ENCODE measurements at regions not wholly inside any gene's neighbourhood (a gene's known extent, or its start where the extent isn't known, plus 50 kb on each side); places are given as distances from the start of the nearest gene placed in this dataset.
A peak's percentile ranks its signal among the peaks of the same experiment; 100 is the strongest.
"Not testable (repeated sequence)": the region's sequence is repeated elsewhere in the genome, so short reads cannot be mapped to it uniquely, and the experiment has no call there.

DNA sequence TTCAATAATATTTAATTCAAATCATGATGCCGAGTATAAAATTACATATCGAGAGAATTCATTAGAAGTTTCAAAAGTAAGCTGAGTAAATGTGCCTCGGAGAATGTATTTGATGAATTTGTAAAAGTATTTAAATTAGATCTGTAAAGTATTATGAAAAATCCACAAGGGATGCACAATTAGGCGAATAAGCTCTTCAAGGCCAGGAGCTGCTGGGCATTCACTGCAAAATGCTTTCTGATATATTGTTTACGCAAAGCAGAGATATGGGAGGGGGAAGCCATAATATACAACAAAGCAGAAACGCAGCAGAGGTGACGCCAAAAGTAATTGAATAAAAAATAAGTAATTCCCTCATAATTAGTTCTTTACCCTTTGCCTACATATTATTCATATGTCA is 1121.5 kb upstream of the TENM3 start:
- no peak for DNase-seq

DNA sequence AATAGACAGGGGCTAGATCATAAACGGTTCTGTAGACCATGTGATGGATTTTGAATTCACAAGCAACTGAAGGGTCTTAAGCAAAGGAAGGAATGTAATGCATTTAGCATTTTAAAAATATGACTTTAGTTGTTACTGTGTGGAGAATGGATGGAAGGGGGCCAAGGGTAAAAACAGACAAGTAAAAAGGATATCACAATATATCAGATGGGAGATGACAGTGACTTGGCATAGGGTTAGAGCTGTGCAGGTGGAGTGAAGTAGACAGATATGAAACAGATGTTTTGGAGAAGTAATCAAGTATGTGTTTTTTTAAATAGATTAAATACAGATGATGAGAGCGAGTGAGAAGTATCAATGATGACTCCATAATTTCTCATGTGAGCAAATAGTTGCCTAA is 1116.0 kb upstream of the TENM3 start:
- DNase-seq = no peak

DNA sequence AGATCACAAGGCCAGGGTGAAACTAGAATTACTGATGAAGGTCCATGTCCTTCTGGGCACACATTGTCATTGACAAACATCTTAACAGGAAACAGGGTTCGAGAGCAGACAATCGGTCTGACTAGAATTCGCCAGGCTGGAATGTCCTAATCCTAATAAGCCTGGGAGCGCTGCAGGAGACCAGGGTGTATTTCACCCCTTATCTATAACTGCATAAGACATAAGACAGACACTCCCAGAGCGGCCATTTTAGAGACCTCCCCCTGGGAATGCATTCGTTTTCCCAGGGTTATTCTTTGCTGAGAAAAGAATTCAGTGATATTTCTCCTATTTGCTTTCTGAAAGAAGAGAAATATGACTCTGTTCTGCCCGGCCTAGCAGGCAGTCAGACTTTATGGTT is 1112.9 kb upstream of the TENM3 start:
- not testable (repeated sequence) for DNase-seq

DNA sequence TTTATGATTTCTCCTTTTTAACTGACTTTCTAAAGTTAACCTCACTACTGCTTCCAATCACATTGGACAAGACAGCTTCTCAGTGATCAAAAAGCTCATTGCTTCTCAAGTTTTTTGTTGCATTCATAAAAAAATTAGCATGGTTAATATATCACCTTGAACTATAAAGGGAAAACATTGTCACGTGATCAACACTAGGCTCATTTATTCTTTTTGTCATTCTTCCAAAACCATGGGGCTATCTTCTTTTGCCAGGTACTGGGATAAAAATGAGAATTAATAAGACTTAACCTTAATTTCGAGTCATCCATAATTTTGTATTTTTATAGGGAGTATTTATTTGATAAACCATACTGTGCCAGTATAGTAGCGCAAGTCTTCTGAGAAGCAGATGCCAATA is 1105.9 kb upstream of the TENM3 start:
- DNase-seq = no peak

DNA sequence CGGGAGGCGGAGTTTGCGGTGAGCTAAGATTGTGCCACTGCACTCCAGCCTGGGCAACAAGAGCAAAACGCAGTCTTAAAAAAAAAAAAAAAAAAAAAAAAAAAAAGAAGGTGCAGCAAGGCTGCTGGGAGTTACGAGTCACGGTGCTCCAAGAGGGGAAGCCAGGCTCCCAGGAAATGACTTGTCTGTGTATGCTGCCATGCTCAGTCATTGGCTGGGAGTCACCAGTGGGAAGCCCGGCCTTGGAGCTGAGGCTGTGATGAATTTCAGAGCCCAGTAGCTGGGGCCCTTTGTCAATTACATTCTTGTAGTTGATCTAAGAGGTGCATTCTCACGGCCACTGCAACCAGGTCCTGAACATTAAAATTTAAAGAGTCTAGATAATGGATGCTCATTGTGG is 1105.1 kb upstream of the TENM3 start:
- DNase-seq = no peak

DNA sequence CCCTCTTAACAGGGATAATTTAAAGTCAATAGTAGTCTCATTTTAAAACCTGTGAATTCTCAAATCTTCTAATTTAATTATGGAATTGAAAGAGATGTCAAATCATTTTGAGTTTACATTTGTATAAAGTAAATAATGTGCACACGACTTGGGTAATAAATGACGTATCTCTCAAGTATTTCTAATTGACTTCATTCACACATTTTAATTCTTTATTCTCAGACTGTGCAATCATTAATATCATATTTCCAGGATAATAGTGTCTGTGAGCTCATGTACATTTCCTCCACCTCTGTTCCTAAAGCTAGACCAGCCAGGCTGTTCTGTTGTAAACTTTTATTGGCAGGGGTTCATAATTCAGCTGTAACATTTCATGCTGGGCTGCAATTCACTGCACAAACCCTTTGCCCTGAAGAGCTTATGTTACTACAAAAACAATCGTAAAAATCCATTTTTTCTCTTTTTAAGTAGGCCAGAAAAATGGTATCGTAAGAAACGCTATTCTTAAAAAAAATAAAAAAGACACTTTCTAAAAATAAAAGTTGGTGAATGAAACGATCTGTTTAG is 1103.1 kb upstream of the TENM3 start:
- no peak for DNase-seq

DNA sequence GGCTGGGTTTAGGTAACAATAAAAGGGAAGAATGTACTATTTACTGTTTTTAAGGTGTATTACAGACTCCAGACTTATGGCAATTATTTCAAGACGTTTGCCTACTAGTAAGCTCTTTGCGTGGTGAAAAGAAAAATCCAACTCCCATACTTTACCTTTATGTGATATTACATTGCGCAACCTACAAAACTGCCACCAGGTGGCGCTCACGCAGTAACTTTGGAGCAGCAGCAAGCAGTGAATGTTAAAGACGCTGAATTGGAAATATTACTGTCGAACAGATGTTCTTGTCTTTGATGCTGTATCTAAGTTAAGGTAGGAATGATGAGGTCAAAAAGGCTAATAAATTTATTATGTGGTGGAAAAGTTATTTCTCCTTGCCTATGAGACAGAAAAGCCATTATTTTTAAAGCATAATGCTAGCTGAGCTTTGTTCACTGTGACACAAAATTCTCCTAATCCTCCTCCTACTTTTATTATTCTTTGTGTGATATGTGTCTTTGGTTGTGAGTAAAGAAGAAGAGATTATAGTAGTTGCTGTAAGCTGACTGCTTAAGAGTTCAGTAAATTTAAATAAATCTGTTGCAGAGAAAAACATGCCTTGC is 1099.8 kb upstream of the TENM3 start:
- DNase-seq = peak; percentile 72

DNA sequence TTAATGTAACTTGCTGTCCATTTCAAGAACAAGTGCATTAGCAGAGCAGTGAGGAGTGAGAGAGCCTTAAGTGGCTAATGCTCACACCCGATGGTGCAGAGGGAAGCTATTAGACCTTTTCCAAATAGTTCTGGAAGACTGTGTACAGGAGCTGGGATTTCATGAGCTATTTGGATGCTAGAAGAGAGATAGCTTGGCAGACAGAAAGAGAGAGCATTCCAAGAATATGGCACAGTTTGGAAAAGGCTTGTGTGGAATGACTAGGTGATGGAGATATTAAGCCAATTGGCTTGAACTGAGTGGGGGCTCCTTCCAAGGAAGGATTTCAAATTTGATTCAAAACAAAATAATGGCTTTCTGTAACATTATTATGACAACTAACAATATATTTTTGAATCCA is 1097.2 kb upstream of the TENM3 start:
- DNase-seq = no peak

DNA sequence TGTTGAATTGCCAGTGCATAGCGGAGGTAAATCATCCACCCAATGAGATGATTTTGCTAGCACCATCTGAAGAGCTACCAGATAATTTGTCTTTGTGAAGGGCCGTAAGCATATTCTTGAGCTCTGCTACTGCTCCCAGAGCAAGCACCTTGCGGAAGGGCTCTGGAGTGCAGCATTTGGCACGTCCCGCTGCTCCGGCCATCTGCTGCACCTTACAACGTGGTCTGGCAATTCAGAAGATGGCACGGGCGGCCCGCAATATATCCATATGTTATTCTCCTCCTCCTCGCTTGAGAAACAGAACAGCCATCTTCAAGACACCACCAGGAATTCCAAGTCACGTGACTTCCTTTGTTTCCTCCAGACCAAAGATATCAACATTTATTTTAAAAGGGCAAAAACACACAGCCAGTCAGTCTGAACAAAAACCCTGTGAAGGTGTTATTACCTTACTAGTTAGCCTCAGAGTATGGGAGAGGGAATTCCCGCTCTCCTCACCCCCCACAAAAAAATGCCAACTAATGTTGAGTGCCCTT is 1095.7 kb upstream of the TENM3 start:
- no peak for DNase-seq

DNA sequence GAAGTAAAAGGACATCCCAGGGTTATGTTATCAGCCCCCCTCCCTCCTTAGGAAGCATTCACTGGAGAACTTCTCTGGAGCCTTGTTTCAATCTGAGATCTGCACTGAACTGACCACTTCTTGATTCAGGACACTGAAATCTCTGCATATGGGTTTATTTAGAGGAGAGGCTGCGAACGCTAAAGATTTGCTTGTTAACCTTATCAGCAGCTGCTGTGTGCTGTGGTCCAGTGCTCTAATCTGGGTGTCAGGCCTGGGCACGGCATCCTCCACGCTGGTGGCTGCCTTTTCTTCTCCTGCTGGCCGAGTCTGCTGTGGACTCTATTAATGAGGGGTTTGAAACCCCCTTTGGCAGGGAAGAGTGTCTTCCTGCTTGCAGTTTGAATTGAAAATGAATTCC is 1094.7 kb upstream of the TENM3 start:
- no peak for DNase-seq

DNA sequence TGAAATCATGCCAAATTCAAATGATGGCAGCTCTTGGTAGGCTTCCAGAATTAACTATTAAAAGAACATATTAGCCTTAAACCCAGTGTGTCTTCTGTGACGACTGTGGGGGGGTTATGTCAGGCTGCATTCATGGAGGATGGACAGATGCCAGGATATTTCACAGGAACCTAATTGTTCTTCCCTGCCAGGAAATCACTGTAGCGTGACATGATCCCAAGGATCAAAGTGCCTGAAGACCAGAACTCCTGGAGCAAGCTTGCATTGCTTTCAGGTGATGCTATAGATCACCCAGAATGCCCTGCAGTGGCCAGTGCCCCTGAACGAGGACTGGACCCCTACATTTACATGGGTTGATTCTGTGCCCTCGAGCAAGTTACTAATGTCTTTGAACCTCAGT is 1093.0 kb upstream of the TENM3 start:
- DNase-seq = peak; percentile 11

DNA sequence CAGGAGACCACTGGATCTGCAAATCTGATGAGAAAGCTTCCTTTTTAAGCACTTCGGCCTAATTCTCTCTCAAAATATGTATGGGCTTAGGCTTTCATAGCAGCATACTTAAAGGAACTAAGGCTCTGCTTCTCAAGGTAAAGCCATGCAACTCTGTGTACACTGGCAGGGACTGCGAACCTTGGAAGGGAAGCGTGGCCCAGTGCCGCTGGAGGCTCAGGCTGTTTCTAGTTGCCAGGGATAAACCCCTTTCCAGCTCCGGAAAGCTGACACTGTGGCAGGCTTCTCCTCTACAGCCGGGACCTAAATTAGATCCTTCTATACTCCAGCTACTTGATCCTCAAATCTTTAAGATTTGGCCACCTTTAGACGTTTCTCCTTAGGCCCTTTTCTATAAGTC is 1091.3 kb upstream of the TENM3 start:
- DNase-seq = no peak

DNA sequence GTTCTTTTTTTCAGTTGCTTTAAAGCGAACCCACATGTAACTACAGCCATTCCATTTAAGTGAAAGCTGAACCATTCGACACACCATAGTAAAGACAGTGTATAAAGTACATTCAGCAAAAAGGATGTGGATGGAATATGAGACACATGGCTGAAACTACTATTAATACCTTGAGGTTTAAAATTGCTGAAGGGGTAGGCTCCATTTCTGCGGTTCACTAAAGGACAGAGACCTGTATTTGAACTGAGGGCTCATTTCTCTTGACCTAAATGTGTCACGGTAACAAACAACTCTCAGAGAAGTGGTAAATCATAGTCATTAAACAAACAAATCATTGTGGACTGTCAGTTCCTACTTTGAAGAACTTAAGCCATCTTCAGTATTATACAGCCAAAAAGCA is 1085.6 kb upstream of the TENM3 start:
- DNase-seq = no peak

DNA sequence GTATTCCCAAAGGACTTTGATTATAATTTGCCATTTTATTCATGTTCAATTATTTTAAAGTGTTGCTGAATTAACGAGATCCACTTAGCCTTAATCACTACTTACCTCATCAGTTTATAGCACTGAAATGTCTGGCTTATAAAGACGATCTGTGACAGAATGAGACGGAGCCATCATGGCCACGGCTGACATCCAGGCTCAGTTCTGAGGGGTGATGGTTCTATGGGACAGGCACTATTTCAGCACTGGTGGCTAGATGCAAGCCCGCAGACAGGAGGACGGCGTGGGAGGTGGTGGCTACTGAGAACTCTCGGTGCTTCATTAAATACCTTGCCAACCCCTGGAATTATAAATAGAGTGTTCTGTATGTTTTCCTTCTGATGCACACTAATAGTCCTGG is 1084.2 kb upstream of the TENM3 start:
- DNase-seq = no peak

DNA sequence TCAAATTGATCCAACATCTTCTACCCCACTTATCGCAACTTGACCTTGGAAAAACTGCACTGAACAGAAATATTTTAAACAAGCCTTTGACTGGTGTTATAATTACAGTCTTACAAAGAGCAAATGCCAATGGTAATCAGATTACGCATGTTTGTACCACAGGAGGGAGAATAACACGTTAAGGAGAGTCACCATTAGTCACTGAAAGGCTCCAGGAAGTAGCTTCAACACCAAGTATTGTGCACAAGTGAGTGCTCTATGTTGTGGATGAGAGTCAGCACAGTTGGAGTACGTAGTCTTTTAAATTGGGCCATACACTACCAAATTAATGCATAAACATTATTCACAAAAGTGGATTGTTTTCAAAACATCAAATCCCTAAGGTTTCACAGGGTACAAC is 1081.5 kb upstream of the TENM3 start:
- DNase-seq = no peak

DNA sequence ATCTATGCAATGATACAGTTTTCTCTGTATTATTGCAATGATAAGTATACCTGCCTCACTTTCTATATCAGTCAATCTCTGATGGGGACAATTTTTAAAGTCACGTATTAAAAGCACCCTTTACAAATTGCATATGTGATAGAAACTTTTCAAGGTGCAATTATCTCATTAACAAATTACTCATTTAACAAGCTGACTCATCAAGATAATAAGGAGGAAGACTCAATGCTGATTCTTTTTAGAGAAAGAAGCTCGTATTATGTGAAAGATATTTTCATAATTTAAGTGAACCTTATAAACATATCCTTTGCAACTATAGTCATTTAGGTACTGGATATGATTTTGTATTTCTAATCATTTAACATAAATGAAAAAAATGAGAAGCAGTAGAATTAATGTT is 1080.9 kb upstream of the TENM3 start:
- DNase-seq = no peak

DNA sequence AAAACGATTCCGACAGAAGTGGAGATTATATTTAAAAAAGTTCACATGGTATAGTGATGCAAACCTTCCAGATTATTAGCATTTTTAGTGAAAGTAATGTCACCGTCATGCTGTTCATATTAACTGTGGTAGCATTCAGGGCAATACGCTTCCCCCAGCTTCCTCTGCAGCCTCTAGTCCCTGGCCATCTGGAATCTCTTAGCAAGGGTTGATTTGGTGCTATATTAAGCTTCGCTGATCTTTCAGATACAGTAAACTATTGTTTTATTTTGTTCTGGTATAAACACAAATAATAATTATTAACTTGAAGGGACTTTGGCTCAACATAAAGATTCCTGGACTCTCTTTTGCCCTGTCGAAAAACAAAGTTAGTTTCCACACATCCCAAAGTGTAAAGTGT is 1080.5 kb upstream of the TENM3 start:
- no peak for DNase-seq

DNA sequence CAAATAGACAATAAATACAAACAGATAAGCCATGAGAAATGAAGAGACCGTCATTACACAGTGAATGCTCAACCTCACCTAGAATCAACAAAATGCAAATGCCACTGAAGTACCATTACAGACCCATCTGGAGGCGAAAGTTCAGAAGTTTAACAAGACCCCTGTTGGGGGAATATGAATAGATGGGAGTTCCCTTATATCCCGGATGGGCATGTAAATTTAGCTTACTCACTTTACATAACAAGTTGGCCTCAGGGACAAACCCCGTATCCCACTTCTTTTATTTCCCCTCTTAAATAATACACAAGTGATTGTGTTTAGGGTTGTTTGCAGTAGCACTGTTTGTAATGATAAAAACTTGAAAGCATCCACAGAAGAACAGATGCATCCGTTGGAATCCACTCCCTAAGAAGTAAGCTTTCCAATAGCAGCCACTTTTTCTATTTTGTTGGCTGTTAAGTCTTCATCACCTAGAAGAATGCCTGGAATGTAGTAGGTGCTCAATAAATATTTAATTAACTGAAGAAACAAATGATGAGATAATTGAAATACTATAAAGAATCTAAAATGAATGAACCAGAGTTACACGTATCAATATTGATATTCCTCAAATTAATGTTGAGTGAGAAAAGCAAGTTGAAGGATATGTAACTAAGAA is 1076.3 kb upstream of the TENM3 start:
- no peak for DNase-seq

DNA sequence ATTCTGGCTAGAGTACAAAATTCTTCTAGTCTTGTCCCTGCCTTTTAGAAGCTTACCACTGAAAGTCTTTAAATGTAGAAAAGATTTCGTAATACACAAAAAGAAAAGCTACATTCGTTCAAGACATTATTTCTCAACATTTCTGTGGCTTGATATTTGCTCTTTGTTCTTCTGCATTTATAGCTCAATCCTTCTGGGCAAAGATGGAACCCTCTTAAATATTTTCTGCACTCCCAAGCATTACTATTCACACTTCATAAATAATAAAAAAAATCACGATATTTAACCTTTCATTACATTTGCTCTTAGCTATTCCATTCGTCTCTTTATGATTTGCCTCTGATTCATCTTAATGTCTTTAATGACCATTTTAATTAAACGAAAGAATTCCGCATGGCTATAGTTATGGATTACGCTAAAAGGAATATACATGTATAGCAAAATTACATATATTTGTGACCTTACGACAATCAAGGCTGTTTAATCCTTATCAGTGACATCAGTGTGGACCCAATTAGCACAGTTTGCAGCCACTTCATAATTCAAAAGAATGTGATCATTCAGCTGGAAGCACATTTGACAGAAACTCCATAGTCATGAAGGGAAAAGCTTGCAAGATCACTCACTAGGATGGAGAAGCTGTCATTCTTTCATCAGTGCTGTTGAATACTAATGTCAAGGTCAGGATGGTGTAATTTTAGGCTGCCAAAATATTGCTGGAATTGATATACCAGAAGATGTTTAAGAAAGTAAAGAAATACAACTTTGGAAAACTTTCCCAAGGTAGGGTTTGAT is 1075.0 kb upstream of the TENM3 start:
- DNase-seq = no peak

DNA sequence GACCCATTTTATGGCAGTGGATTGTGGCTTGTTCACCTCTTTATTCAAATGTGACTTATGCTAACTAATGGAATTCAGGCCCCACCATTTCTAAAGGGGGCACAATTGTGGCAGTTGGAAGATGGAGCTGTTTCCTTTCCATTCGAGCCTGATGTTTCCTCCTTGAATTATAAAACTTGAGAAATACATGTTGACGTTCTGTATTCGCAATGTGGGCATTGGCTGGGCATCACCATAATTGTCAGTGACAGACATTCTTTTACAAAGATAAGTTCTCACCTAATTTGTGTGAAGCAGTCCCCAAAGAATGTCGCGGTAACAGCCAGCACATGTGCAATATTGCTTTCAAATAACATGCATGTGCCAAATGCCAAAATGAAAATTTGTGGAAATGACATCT is 1070.2 kb upstream of the TENM3 start:
- DNase-seq = no peak

DNA sequence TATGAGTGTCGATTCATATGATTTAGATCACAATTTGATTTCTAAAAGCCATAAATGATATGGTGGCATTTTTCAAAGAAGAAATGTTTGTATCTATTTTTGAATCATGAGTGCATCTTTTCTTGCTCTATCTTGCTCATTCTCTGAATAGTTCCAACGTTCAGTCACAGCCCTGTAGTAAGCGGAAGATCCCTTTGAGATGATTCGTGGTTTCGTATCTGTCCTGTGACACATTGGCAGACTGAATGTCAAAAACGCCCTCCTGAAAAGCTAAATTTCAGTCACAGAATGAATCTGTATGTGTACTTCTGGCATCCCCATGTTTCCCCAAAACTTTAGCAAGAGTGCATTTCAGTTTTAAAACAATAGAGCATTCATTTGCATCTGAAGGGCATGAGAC is 1066.9 kb upstream of the TENM3 start:
- DNase-seq = no peak

DNA sequence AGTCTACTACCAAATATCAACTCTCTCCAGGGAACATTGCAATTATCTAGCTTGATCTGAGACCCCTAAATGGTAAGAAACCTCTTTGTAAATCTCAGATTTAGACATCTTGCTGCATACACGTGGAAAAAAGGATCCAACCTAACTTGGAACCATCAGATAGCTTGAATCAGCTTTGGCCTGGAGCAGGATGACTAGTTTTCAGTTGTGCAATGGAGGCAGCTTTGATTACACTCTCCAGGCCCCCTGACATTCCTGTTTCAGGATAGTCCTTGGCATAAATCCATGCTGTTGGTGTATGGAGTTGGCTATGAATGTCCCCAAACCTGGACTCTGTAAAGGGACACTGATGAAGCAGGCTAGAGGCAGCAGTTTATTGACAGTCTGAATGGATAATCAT is 1061.9 kb upstream of the TENM3 start:
- no peak for DNase-seq

DNA sequence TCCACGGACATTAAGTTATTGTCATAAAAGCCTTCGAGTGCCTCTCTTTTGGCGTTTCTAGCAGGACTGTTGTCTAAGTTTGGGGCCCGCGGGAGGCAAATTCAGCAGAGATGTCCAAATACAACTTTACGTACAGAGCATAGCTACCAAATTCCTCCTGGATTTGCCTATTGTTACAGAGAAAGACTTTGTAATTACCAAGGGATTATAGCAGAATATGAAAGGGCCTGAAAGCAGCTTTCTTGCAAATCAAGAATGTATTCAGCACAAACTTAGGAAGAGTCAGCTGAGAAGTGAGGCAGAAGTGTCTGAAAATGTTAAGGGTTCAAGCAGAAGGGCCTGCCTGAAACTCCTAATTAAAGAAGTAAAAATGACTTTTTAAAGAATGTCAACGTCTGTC is 1053.5 kb upstream of the TENM3 start:
- DNase-seq = no peak
